Body of pancreas (tissue), 4 donors: ENCODE measurements at regions not wholly inside any gene's neighbourhood (a gene's known extent, or its start where the extent isn't known, plus 50 kb on each side); places are given as distances from the start of the nearest gene placed in this dataset.

ENCODE experiments used
- POLR2A ChIP-seq, 3 donors: fragments of 450-650 bp; IDR thresholded peaks; one replicate each; pipeline ENCODE4 v1.6.1; 2016; ENCODE audit warnings: antibody characterized with exemption in 3 of 3, mild to moderate bottlenecking in 2 of 3
- TF ChIP-seq, protein P1 (sequence below), 7 experiments: fragments of 450-650 bp in 4 of 7; fragments of 200-600 bp in 3 of 7; sonication (generic) in 3 of 7; IDR thresholded peaks; one replicate each; pipeline ENCODE4 v1.5.1; 2016 to 2019; ENCODE audit warnings: antibody characterized with exemption in 7 of 7

DNA sequence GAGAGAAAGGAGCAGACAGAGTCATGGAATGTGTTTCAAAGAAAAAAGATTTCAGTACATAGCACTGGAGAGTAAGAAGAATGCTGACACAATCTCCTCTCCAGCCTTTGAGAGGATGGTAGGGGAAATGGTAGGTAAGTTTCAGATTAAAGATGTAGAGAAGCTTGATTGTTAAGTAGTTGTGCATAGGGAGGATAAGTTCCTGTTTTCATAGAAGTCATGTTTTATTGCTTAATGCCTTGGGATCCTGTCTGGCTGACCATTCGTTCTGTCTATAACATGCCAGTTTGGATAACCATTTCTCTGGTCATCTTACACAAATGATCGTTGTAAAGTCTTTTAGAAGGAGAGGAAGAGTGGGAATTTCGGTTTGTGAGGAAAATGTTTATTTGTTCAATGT, 95.7 kb upstream of the IGSF10 start:
- TF ChIP-seq, protein P1, sequence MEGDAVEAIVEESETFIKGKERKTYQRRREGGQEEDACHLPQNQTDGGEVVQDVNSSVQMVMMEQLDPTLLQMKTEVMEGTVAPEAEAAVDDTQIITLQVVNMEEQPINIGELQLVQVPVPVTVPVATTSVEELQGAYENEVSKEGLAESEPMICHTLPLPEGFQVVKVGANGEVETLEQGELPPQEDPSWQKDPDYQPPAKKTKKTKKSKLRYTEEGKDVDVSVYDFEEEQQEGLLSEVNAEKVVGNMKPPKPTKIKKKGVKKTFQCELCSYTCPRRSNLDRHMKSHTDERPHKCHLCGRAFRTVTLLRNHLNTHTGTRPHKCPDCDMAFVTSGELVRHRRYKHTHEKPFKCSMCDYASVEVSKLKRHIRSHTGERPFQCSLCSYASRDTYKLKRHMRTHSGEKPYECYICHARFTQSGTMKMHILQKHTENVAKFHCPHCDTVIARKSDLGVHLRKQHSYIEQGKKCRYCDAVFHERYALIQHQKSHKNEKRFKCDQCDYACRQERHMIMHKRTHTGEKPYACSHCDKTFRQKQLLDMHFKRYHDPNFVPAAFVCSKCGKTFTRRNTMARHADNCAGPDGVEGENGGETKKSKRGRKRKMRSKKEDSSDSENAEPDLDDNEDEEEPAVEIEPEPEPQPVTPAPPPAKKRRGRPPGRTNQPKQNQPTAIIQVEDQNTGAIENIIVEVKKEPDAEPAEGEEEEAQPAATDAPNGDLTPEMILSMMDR (IDR thresholded peaks at IDR 0.05): no peak
- TF ChIP-seq POLR2A (IDR thresholded peaks at IDR 0.05): no peak
